Smooth muscle cell (in vitro differentiated cells): ENCODE measurements at regions not wholly inside any gene's neighbourhood (a gene's known extent, or its start where the extent isn't known, plus 50 kb on each side); places are given as distances from the start of the nearest gene placed in this dataset.

ENCODE experiments used
- DNase-seq: peaks from one replicate; lab custom pipeline; 2025; ENCODE audit not compliant: unreplicated experiment; lab: John Stamatoyannopoulos, UW
- H2AFZ ChIP-seq: fragments of 200-600 bp; sonication (generic); 2 replicates; pipeline ENCODE4 v1.6.0; 2016; ENCODE audit warnings: antibody characterized with exemption, low read depth, mild to moderate bottlenecking
- H3F3A ChIP-seq: fragments of 200-600 bp; sonication (generic); 2 replicates; pipeline ENCODE4 v1.6.0; 2017; ENCODE audit warnings: antibody characterized with exemption, low read depth
- H3K27ac ChIP-seq: fragments of 200-600 bp; sonication (generic); 2 replicates; pipeline ENCODE4 v1.5.1; 2016; ENCODE audit warnings: low read depth, mild to moderate bottlenecking
- H3K27me3 ChIP-seq: fragments of 200-600 bp; sonication (generic); 2 replicates; pipeline ENCODE4 v1.6.1; 2016; ENCODE audit warnings: low read depth, mild to moderate bottlenecking
- H3K36me3 ChIP-seq: fragments of 200-600 bp; sonication (generic); 2 replicates; pipeline ENCODE4 v1.5.1; 2016; ENCODE audit warnings: low read depth
- H3K4me1 ChIP-seq: fragments of 200-600 bp; sonication (generic); 2 replicates; pipeline ENCODE4 v1.5.1; 2016; ENCODE audit warnings: low read depth
- H3K4me2 ChIP-seq: fragments of 200-600 bp; sonication (generic); 2 replicates; pipeline ENCODE4 v1.6.0; 2016; ENCODE audit warnings: mild to moderate bottlenecking
- H3K4me3 ChIP-seq: fragments of 200-600 bp; sonication (generic); 2 replicates; pipeline ENCODE4 v1.5.1; 2016; ENCODE audit warnings: mild to moderate bottlenecking
- H3K79me2 ChIP-seq: fragments of 200-600 bp; sonication (generic); 2 replicates; pipeline ENCODE4 v1.6.0; 2016; ENCODE audit warnings: low read depth, mild to moderate bottlenecking
- H3K9ac ChIP-seq: fragments of 200-600 bp; sonication (generic); 2 replicates; pipeline ENCODE4 v1.6.0; 2016; ENCODE audit warnings: low read depth
- H3K9me3 ChIP-seq: fragments of 200-600 bp; sonication (generic); replicated peaks from 2 replicates; pipeline ENCODE4 v1.5.1; 2016; ENCODE audit warnings: low read depth
- H4K20me1 ChIP-seq: fragments of 200-600 bp; sonication (generic); 2 replicates; pipeline ENCODE4 v1.6.0; 2016; ENCODE audit warnings: low read depth
- CTCF ChIP-seq: fragments of 200-600 bp; sonication (generic); IDR thresholded peaks from 2 replicates; pipeline ENCODE4 v1.5.1; 2017; ENCODE audit warnings: borderline replicate concordance, mild to moderate bottlenecking, antibody characterized with exemption; ENCODE audit not compliant: insufficient read depth, poor library complexity, severe bottlenecking
- WGBS: methylation state at CpG from one replicate; pipeline ENCODE4 v1.1.7; 2016; ENCODE audit warnings: low lambda C conversion rate; 5-methylcytosine and 5-hydroxymethylcytosine counted together

DNA sequence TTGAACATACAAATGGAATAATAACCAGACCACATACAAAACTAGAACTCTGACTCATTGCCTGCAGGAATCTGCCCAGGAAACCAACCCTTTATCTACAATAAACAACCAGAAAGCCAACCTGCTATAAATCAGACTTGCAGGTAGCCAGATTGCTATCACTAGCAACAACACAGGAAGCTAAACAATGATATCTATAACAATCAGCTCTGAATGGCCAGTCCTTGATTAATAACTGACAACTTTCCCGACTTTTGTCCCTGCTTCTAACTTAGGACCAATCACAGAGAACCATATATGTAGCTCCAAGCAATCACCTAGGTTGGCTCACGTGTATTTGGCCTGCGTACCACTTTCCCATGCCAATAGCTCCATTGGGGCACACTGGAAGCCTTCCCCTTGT lies 470.8 kb downstream of the RIT2 start:
- H3K79me2 ChIP-seq: no peaks in the 10 kb centered on the region
- no peaks in the 10 kb centered on the region for H3K27me3 ChIP-seq
- H3K4me1 ChIP-seq: no peaks in the 10 kb centered on the region
- H3F3A ChIP-seq: no peaks in the 10 kb centered on the region
- no peaks in the 10 kb centered on the region for H4K20me1 ChIP-seq
- H2AFZ ChIP-seq: no peak overlapping the region
- WGBS: 68% methylated on average over 3 of the region's 3 CpGs
- peak overlapping the region; percentile 23 for H3K27ac ChIP-seq
- no peaks in the 10 kb centered on the region for H3K36me3 ChIP-seq
- no peak for DNase-seq
- H3K9ac ChIP-seq: no peak overlapping the region
- H3K4me2 ChIP-seq: no peak overlapping the region
- TF ChIP-seq CTCF: no peak
- no peaks in the 10 kb centered on the region for H3K9me3 ChIP-seq
- H3K4me3 ChIP-seq: no peak overlapping the region

DNA sequence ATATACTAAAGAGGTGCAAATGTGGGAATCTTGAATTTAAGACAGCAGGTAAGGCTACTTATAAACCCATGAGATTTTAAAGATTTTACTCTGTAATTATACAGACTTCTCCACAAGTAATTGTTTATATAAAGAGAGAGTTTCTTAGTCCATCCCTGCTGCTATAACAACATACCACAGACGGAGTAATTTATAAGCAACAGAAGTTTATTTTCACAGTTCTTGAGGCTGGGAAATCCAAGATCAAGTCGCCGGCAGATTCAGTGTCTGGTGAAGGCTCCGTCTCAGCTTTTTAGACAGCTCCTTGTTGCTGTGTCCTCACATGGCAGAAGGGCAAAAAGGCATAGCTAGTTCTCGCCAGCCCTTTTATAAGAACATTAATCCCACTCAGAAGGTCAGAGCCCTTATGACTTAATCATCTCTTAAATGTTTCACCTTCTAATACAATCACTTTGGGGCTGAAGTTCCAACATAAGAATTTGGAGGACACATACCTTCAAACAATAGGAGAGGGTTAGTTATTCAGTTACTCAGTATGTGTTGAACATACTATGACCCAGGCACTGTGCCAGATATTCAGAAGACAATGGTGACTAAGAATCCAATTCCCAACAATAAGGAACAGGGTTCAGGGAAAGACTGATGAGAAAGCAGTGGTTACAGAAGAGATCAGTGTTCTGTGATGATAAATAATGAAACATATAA lies 466.0 kb downstream of the RIT2 start:
- Histone ChIP-seq H3K4me2 (no peak overlapping the region), H3K4me3 (no peak overlapping the region), H2AFZ (no peak overlapping the region), H3K79me2 (no peaks in the 10 kb centered on the region), H3K9me3 (no peaks in the 10 kb centered on the region), H3K27ac (no peak overlapping the region), H3F3A (no peaks in the 10 kb centered on the region), H3K4me1 (no peaks in the 10 kb centered on the region), H3K36me3 (peaks cover 3% of the 10 kb centered on the region), H4K20me1 (no peaks in the 10 kb centered on the region), H3K9ac (no peak overlapping the region), H3K27me3 (no peaks in the 10 kb centered on the region)
- DNase-seq: no peak
- TF ChIP-seq CTCF: no peak
- WGBS: 67% methylated on average over 5 of the region's 5 CpGs

DNA sequence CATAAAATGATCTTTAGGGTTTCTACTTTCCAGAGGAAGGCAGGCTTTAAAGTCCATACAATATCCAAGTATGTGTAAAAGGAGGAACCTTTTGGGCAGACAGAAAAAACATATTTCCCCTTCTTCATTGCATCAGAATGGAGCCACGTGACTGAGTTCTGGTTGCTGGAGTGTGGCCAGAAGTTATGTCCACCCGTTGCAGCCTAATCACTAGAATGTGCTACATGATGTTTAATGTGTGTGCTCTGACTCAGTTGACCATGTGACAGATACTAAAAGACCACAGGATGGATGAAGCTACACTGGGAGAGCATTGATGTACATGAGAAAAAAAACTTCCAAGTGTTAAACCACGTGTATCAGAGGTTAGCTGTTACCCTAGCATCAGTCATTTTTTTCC lies 460.9 kb downstream of the RIT2 start:
- Histone ChIP-seq H3K4me2 (no peak overlapping the region), H2AFZ (no peak overlapping the region), H3K27me3 (no peaks in the 10 kb centered on the region), H3K36me3 (peaks cover 3% of the 10 kb centered on the region), H3K4me1 (no peaks in the 10 kb centered on the region), H3K9ac (no peak overlapping the region), H4K20me1 (no peaks in the 10 kb centered on the region), H3F3A (no peaks in the 10 kb centered on the region), H3K79me2 (no peaks in the 10 kb centered on the region), H3K4me3 (no peak overlapping the region), H3K27ac (no peak overlapping the region), H3K9me3 (no peaks in the 10 kb centered on the region)
- no peak for DNase-seq
- TF ChIP-seq CTCF: no peak
- WGBS: 27% methylated on average over 3 of the region's 3 CpGs

DNA sequence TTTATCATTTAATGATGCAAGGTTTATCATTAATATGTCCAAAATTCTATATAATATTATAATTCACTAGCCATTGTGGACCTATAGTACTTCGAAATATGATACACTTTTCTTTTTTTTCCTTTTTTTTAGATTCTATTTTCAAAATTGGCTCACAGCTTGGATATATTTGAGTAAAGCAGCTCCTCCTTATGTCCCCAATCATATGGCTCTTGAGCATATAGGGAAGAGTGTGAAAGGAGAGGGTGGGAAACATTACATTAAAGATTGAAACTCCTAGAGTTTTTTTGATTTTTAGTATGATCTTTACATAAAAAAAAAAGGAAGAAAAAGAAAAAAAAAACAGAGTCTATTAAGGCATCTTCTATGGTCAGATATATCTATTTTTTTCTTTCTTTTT lies 457.9 kb downstream of the RIT2 start:
- no peak overlapping the region for H3K27ac ChIP-seq
- H3K9me3 ChIP-seq: no peaks in the 10 kb centered on the region
- no peaks in the 10 kb centered on the region for H3K79me2 ChIP-seq
- 100% methylated on average over 1 of the region's 1 CpG for WGBS
- no peak overlapping the region for H3K9ac ChIP-seq
- peaks cover 3% of the 10 kb centered on the region for H3K36me3 ChIP-seq
- no peak for DNase-seq
- H3F3A ChIP-seq: no peaks in the 10 kb centered on the region
- no peaks in the 10 kb centered on the region for H3K27me3 ChIP-seq
- TF ChIP-seq CTCF: no peak
- H2AFZ ChIP-seq: no peak overlapping the region
- no peaks in the 10 kb centered on the region for H3K4me1 ChIP-seq
- no peak overlapping the region for H3K4me2 ChIP-seq
- H4K20me1 ChIP-seq: no peaks in the 10 kb centered on the region
- no peak overlapping the region for H3K4me3 ChIP-seq
